ENCODE measurements at regions not wholly inside any gene's neighbourhood (a gene's known extent, or its start where the extent isn't known, plus 50 kb on each side); places are given as distances from the start of the nearest gene placed in this dataset.

- POLR2A ChIA-PET = no interaction called here
- no peak overlapping the region for H3K4me3 Mint-ChIP-seq
Observed at GRCh38 chr2:236498369-236498768, 71.3 kb upstream of the ACKR3 start.

More at GRCh38 chr2:236498369-236498768, 71.3 kb upstream of the ACKR3 start:
- Histone ChIP-seq H3K9ac (ENCODE audit: low read length) (no peak overlapping the region), H3K27me3 (replicated peaks in 1 of 4; ENCODE audit: control extremely low read depth in 1 of 4, control insufficient read depth in 3 of 4, insufficient read depth in 4 of 4, low read length in 3 of 4) (peaks cover 0 to 7% (median 0%) of the 10 kb centered on the region in 4 experiments), H3K4me2 (replicated peaks; ENCODE audit: low read depth, low read length, poor library complexity, severe bottlenecking) (no peak overlapping the region), H3K9me3 (ENCODE audit: control extremely low read depth in 1 of 3, control insufficient read depth in 2 of 3, insufficient read depth in 1 of 3, low read length in 2 of 3) (peaks cover 0 to 3% (median 0%) of the 10 kb centered on the region in 3 donors), H4K20me1 (ENCODE audit: control insufficient read depth, insufficient read depth, low read length, poor library complexity, severe bottlenecking) (no peaks in the 10 kb centered on the region), H3K27ac (ENCODE audit: low read length in 2 of 2) (no peak overlapping the region), H2AFZ (ENCODE audit: insufficient read depth, low read depth, low read length, poor library complexity, severe bottlenecking) (no peak overlapping the region), H3K79me2 (ENCODE audit: control insufficient read depth, insufficient read depth, low read length) (no peaks in the 10 kb centered on the region), H3K36me3 (replicated peaks in 1 of 2; ENCODE audit: control extremely low read depth in 1 of 2, control insufficient read depth in 1 of 2, extremely low read depth in 1 of 2, insufficient read depth in 2 of 2, low read length in 1 of 2) (no peaks in the 10 kb centered on the region), H3K4me3 (ENCODE audit: control extremely low read depth in 1 of 5, extremely low read depth in 1 of 5, insufficient read depth in 1 of 5, low read depth in 2 of 5, low read length in 4 of 5) (no peak overlapping the region), H3K4me1 (ENCODE audit: control insufficient read depth in 2 of 2, insufficient read depth in 2 of 2, low read length in 2 of 2) (no peaks in the 10 kb centered on the region)
- ATAC-seq (ENCODE audit: low read depth) (no peak), DNase-seq (no peak)
- peaks cover 32% of the 10 kb centered on the region for H3K27me3 Mint-ChIP-seq
- H3K27ac Mint-ChIP-seq = no peak overlapping the region
- intact Hi-C loops (cut with micrococcal nuclease) = no loop called here
- 92% methylated on average over 7 of the region's 7 CpGs for WGBS (ENCODE audit: insufficient coverage)
- TF ChIP-seq CTCF (IDR thresholded peaks at IDR 0.05) = no peak
- TF ChIP-seq EZH2 (IDR thresholded peaks at IDR 0.05; ENCODE audit: borderline replicate concordance, insufficient read depth, low read depth, low read length, poor library complexity, severe bottlenecking) = no peak
- no peaks in the 10 kb centered on the region for H3K4me1 Mint-ChIP-seq
- peaks cover 2% of the 10 kb centered on the region for H3K9me3 Mint-ChIP-seq (ENCODE audit: insufficient read depth)
- CTCF ChIA-PET = no interaction called here

Data from B cell (primary cell).